22Rv1 (cell line): ENCODE measurements at regions not wholly inside any gene's neighbourhood (a gene's known extent, or its start where the extent isn't known, plus 50 kb on each side); places are given as distances from the start of the nearest gene placed in this dataset.

Source experiments
- CTCF ChIP-seq: fragments of 450-650 bp; IDR thresholded peaks from 2 replicates; pipeline ENCODE4 v1.5.1; 2017; ENCODE audit warnings: mild to moderate bottlenecking
- ZFX ChIP-seq: fragments of 450-650 bp; IDR thresholded peaks from 2 replicates; pipeline ENCODE4 v1.6.1; 2017; ENCODE audit warnings: antibody characterized with exemption, borderline replicate concordance

DNA sequence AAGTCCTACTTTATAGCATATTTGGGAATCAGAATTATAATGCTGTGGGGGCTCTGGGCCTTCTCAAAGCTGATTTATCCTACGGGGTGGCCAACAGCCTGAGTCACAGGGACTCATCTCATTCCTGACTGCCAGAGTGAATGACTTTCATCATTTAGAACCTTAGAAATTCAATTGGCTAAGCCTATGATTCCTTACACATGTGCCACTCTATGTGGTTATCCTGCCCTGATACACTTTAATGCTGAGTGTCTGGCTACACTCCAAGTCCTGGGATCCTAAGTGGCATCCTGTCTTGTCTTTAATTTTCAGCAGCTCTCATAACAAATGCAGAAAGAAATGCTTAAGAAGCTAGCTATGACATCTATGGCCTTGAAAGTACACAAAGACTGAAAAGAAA, 75.2 kb upstream of the FREM1 start:
- TF ChIP-seq CTCF (no peak), ZFX (no peak)
